Glomerular visceral epithelial cell (primary cell): ENCODE measurements at regions not wholly inside any gene's neighbourhood (a gene's known extent, or its start where the extent isn't known, plus 50 kb on each side); places are given as distances from the start of the nearest gene placed in this dataset.
A peak's percentile ranks its signal among the peaks of the same experiment; 100 is the strongest.
"Not testable (repeated sequence)": the region's sequence is repeated elsewhere in the genome, so short reads cannot be mapped to it uniquely, and the experiment has no call there.

Experiments
- DNase-seq: peaks from one replicate; pipeline ENCODE4 v3.0.0-alpha.2; 2016; ENCODE audit errors: extremely low spot score

- DNase-seq: not testable (repeated sequence)
These were observed 60.6 kb upstream of the HGFAC start for GRCh38 chr4:3381208-3381607.

DNA sequence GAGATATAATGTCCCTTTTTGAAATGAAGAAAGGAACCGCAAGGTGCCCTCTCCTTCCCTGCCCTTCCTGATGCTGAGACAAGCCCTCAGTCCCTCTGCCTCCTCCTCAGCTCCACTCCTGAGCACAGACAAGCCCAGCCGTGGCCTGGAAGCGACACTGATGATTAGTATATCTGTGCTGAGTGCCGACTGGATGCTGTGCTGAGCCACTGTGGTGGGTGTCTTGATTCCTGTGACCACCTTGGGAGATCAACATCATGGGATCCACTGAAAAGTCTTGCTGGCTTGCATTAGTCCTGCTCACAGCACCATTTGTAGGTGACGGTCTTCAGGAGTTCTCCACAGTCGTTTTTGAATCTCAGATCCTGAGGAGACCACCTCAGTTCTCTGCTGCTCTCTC is 59.5 kb upstream of the HGFAC start:
- DNase-seq: no peak

GRCh38 chr4:3384391-3384770 is 57.4 kb upstream of the HGFAC start:
- no peak for DNase-seq

DNA sequence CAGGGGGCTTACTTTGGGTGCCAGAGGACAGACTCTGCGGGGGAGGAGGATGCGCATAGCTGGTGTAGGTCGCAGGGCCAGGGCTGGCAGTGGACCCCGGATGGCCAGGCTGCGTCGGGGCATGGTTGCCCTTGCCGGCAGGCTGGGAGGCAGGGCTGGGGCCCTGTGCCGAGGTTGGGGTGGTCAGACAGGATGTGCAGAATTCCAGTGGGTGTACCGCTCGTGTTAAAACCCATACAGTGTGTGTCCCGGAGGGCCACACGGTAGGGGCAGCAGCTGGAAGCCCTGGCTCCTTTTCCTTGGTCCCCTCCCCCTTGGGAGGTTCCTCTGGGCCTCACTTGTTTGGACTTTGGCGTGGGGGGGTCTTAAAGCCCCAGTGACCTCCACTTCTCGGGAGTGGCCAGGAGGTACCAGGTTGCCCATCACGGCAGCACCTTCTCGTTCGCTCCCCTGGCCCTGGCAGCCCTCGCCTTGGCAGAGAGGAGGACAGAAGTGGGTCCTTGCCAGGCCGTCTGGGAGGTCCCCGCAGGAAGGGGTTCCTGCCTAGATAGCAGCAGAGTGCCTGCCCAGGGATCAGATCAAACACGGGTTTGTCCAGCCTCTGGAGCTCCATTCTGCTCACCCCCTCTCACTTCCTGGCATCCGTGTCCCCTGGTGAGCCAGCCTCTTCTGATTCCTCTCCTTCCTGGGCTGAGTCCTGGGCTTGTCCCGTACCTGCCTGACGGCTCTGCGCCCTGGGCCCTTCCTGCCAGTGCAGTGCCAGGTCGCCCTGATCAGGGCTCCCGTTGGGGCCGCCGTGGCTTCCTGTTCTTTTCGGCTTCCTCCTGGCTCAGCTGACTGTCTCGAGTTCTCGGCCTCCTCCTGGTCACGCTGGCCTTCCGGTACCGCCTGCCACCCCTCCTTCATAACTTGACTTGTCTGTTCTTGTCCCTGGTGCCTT is 56.7 kb upstream of the HGFAC start:
- peak; percentile 59 for DNase-seq

DNA sequence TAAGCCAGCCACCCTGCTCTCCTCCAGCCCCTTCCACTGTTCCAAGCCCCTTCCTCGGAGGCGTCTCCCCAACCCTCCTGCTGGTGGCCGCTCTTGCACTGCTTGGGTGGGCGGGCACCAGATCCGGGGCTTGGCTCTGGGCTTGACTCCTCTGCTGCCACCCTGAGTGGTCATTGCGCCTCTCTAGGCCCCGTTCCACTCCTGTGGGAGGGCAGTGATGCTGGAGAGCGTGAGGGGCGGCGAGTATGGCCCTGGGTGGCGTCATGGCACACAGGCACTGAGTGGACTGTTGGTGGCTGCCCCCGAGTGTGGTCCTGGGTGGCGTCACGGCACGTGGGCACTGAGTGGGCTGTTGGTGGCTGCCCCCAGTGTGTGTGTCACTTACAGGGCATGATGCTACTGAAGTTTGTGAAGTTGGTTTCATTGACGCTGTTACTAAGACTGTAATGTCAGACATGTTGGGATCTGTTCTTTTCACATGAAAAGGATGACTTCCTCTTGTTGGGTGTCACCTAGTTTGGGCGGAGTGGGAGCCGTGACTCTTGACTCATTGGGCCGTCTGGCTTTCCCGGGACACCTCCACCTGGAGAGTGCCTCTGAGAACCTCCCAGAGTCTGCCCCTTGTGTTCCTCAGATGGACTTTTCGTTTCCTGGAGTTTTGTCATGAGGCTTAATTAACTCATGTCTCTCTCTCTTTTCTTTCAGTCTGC is 55.9 kb upstream of the HGFAC start:
- no peak for DNase-seq

GRCh38 chr4:3386526-3386925 is 55.2 kb upstream of the HGFAC start:
- DNase-seq: no peak

GRCh38 chr4:3387154-3387942 is 54.4 kb upstream of the HGFAC start:
- DNase-seq: no peak

- peak; percentile 80 for DNase-seq
These were observed 53.8 kb upstream of the HGFAC start for GRCh38 chr4:3387943-3388361.

- peak; percentile 90 for DNase-seq
These were observed 53.1 kb upstream of the HGFAC start for GRCh38 chr4:3388471-3389232.

GRCh38 chr4:3389233-3390215 is 52.2 kb upstream of the HGFAC start:
- DNase-seq: no peak

DNA sequence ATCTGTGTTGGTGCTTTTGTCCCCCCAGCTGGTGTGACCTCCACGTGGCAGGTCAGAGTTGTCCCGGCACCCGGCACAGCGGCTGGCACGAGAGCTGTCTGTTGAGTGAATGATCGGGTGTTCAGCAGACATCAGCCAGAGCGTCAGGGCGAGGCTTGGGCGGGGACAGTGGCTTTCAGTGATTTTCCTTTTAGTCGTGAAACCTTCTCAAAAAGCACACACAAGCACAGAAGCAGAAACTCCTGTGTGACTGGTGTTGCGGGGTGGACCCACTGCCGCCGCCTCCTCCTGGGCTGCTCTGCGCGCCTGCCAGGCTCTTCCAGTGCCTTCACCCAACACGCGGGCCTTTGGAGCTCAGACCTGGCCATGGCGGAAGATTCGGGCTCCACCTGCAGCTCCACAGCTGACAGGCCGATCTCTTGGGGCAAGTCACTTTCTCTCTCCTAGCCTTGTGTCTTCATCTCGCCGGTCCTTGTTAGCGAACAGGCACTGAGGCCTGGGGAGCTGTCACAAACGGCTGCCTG is 51.4 kb upstream of the HGFAC start:
- no peak for DNase-seq

- DNase-seq: peak; percentile 66
These were observed 50.3 kb upstream of the HGFAC start for GRCh38 chr4:3391422-3391821.
